GM12878 (cell line): ENCODE measurements at regions not wholly inside any gene's neighbourhood (a gene's known extent, or its start where the extent isn't known, plus 50 kb on each side); places are given as distances from the start of the nearest gene placed in this dataset.

Source experiments
- ATAC-seq: fragments of 200-7000 bp; cut with Tn5 transposase; 3 replicates; pipeline ENCODE4 v1.9.1; 2020; ENCODE audit warnings: mild to moderate bottlenecking, moderate library complexity
- BruUV-seq: library from RNA; stranded (reverse); fragments of 400-500 nt; replicated peaks from 2 replicates; lab custom pipeline; 2021; lab: Mats Ljungman, UMichigan
- CTCF ChIA-PET: fragments of 300-600 bp; sonication (Branson Sonifier 250); formaldehyde crosslinking; extraction: SDS; loops from one replicate; lab custom pipeline; 2021; ENCODE audit warnings: inconsistent platforms; lab: Yijun Ruan, JAX
- POLR2A ChIA-PET: fragments of 350-600 bp; formaldehyde crosslinking; extraction: SDS; loops from one replicate; lab custom pipeline; 2021; ENCODE audit warnings: inconsistent platforms; lab: Charles Lee
- RAD21 ChIA-PET: fragments of 300-600 bp; sonication (Branson Sonifier 250); formaldehyde crosslinking; loops from one replicate; lab custom pipeline; 2023; ENCODE audit warnings: antibody characterized with exemption; ENCODE audit not compliant: unreplicated experiment; lab: Charles Lee
- SMC1A ChIA-PET: fragments of 300-600 bp; sonication (Branson Sonifier 250); formaldehyde crosslinking; loops from one replicate; lab custom pipeline; 2023; ENCODE audit not compliant: unreplicated experiment, uncharacterized antibody; lab: Charles Lee
- DNase-seq: peaks from one replicate; pipeline ENCODE4 v3.0.0-alpha.2; 2011; ENCODE audit warnings: low read depth, low spot score
- FAIRE-seq: peaks from 3 replicates; lab custom pipeline; 2011; peaks lifted over from hg19 to GRCh38; lab: Jason Lieb, UNC
- H2AFZ ChIP-seq: 2 replicates; pipeline ENCODE4 v1.6.0; 2011; ENCODE audit warnings: low read depth, low read length, control low read depth; ENCODE audit not compliant: control insufficient read depth
- H3K27ac ChIP-seq: 2 replicates; pipeline ENCODE4 v1.5.1; 2011; ENCODE audit warnings: control low read depth; ENCODE audit not compliant: control insufficient read depth, insufficient read depth
- H3K27me3 ChIP-seq, 2 experiments: replicated peaks in 1 of 2; 2 replicates each; pipeline versions ENCODE4 v1.6.0 to v1.6.1; 2011; ENCODE audit warnings: low read length in 1 of 2; ENCODE audit not compliant: control insufficient read depth in 2 of 2, insufficient read depth in 2 of 2
- H3K36me3 ChIP-seq, 2 experiments: 2 replicates each; pipeline ENCODE4 v1.5.1; 2011; ENCODE audit warnings: low read length in 1 of 2; ENCODE audit not compliant: control insufficient read depth in 2 of 2, insufficient read depth in 2 of 2
- H3K4me1 ChIP-seq: 2 replicates; pipeline ENCODE4 v1.6.1; 2011; ENCODE audit warnings: mild to moderate bottlenecking, low read length, moderate library complexity, mixed read lengths; ENCODE audit not compliant: control insufficient read depth, insufficient read depth
- H3K4me2 ChIP-seq: 2 replicates; pipeline ENCODE4 v1.6.0; 2011; ENCODE audit warnings: control low read depth; ENCODE audit not compliant: control insufficient read depth, insufficient read depth
- H3K4me3 ChIP-seq: fragments of 200-600 bp; sonication (generic); 2 replicates; pipeline ENCODE4 v1.5.1; 2016
- H3K79me2 ChIP-seq: 2 replicates; pipeline ENCODE4 v1.6.0; 2011; ENCODE audit warnings: low read length; ENCODE audit not compliant: control insufficient read depth, insufficient read depth
- H3K9ac ChIP-seq: 2 replicates; pipeline ENCODE4 v1.8.0; 2011; ENCODE audit warnings: low read length, control low read depth, mixed read lengths; ENCODE audit not compliant: control insufficient read depth, insufficient read depth
- H3K9me3 ChIP-seq: replicated peaks from 3 replicates; pipeline ENCODE4 v1.5.1; 2011; ENCODE audit warnings: mild to moderate bottlenecking, low read length; ENCODE audit not compliant: control insufficient read depth, insufficient read depth
- H4K20me1 ChIP-seq: 2 replicates; pipeline ENCODE4 v1.6.0; 2011; ENCODE audit not compliant: control insufficient read depth, insufficient read depth
- ASH2L ChIP-seq: fragments of 300-600, 200-600 bp; sonication (generic); IDR thresholded peaks from 2 replicates; pipeline ENCODE4 v1.6.1; 2017; ENCODE audit warnings: low read depth, mild to moderate bottlenecking, borderline replicate concordance
- BMI1 ChIP-seq: fragments of 450-650 bp; IDR thresholded peaks from 2 replicates; pipeline ENCODE4 v1.6.1; 2016; ENCODE audit warnings: mild to moderate bottlenecking, moderate library complexity, borderline replicate concordance
- CREB1 ChIP-seq: IDR thresholded peaks from 2 replicates; pipeline ENCODE4 v1.6.1; 2012; ENCODE audit warnings: low read depth, mild to moderate bottlenecking, inconsistent platforms
- EP300 ChIP-seq, 2 experiments: fragments of 150-350 bp in 1 of 2; IDR thresholded peaks; 2 replicates each; pipeline ENCODE4 v1.6.1; 2011 to 2012; ENCODE audit warnings: low read depth in 2 of 2, low read length in 2 of 2, borderline replicate concordance in 1 of 2, improper control_type of control experiment in 1 of 2, inconsistent platforms in 1 of 2; ENCODE audit not compliant: control insufficient read depth in 1 of 2
- ESRRA ChIP-seq: IDR thresholded peaks from 2 replicates; pipeline ENCODE4 v1.6.1; 2012; ENCODE audit warnings: mild to moderate bottlenecking, low read length, improper control_type of control experiment
- GATAD2B ChIP-seq: fragments of 450-650 bp; conservative IDR thresholded peaks from 2 replicates; pipeline ENCODE4 v1.6.1; 2017; ENCODE audit warnings: low read depth, mild to moderate bottlenecking, moderate library complexity
- MTA2 ChIP-seq: fragments of 450-650 bp; IDR thresholded peaks from 2 replicates; pipeline ENCODE4 v1.6.1; 2016; ENCODE audit warnings: low read depth, mild to moderate bottlenecking, moderate library complexity
- MTA3 ChIP-seq: IDR thresholded peaks from 2 replicates; pipeline ENCODE4 v1.6.1; 2012; ENCODE audit warnings: low read length, inconsistent platforms, borderline replicate concordance
- NFYA ChIP-seq: IDR thresholded peaks from 2 replicates; pipeline ENCODE4 v1.6.1; 2011; ENCODE audit warnings: low read depth, mild to moderate bottlenecking, low read length, improper control_type of control experiment, borderline replicate concordance
- NFYB ChIP-seq: IDR thresholded peaks from 2 replicates; pipeline ENCODE4 v1.6.1; 2011; ENCODE audit warnings: low read depth, mild to moderate bottlenecking, low read length, improper control_type of control experiment, moderate library complexity; ENCODE audit not compliant: insufficient read depth
- PKNOX1 ChIP-seq: fragments of 450-650 bp; IDR thresholded peaks from 2 replicates; pipeline ENCODE4 v1.6.1; 2016; ENCODE audit warnings: mild to moderate bottlenecking
- PRDM15 ChIP-seq: fragments of 450-650 bp; formaldehyde crosslinking; IDR thresholded peaks from 2 replicates; pipeline ENCODE4 v1.4.0; 2020; ENCODE audit warnings: mild to moderate bottlenecking, moderate library complexity
- STAT3 ChIP-seq: IDR thresholded peaks from 2 replicates; pipeline ENCODE4 v1.6.1; 2011; ENCODE audit warnings: low read depth, low read length, improper control_type of control experiment
- SUPT20H ChIP-seq: IDR thresholded peaks from 2 replicates; pipeline ENCODE4 v1.6.1; 2011; ENCODE audit warnings: low read depth, mild to moderate bottlenecking, low read length, moderate library complexity, borderline replicate concordance; ENCODE audit not compliant: control insufficient read depth
- TAF1 ChIP-seq: IDR thresholded peaks from 2 replicates; pipeline ENCODE4 v1.6.1; 2011; ENCODE audit warnings: mild to moderate bottlenecking, low read depth, low read length, borderline replicate concordance
- YBX1 ChIP-seq: fragments of 450-650 bp; IDR thresholded peaks from 2 replicates; pipeline ENCODE4 v1.6.1; 2016; ENCODE audit warnings: antibody characterized with exemption
- ZBTB11 ChIP-seq: fragments of 450-650 bp; formaldehyde crosslinking; IDR thresholded peaks from 2 replicates; pipeline ENCODE4 v1.5.0; 2022; ENCODE audit warnings: mild to moderate bottlenecking, missing genetic modification characterization
- WGBS: methylation state at CpG from one replicate; pipeline ENCODE4 v1.1.6; 2016; ENCODE audit warnings: low lambda C conversion rate; ENCODE audit not compliant: insufficient replicate concordance, insufficient coverage; ENCODE audit errors: missing lambda C conversion rate; 5-methylcytosine and 5-hydroxymethylcytosine counted together
- in situ Hi-C: fragments of 300-500 bp; cut with MboI; formaldehyde crosslinking; loops from 9 replicates; pipeline ENCODE4 v1.14.3; 2018; ENCODE audit warnings: mixed read lengths
- intact Hi-C: fragments of 100-400 bp; cut with micrococcal nuclease; formaldehyde crosslinking; loops from one replicate; pipeline ENCODE4 v1.14.2; 2022; ENCODE audit not compliant: unreplicated experiment

GRCh38 chr5:4420177-4420576 lies 720.0 kb upstream of the ADAMTS16 start:
- no TSS peak for BruUV-seq
- Histone ChIP-seq H3K27ac (no peak overlapping the region), H3K27me3 (no peaks in the 10 kb centered on the region), H3K9me3 (no peaks in the 10 kb centered on the region), H3K4me3 (no peak overlapping the region), H3K36me3 (no peaks in the 10 kb centered on the region), H2AFZ (no peak overlapping the region), H3K9ac (no peak overlapping the region), H3K4me1 (no peaks in the 10 kb centered on the region), H4K20me1 (no peaks in the 10 kb centered on the region), H3K4me2 (no peak overlapping the region), H3K79me2 (no peaks in the 10 kb centered on the region)
- ChIA-PET POLR2A (no interaction called here), SMC1A (no interaction called here), CTCF (no interaction called here), RAD21 (no interaction called here)
- DNase-seq (no peak), FAIRE-seq (no peak), ATAC-seq (no peak)
- TF ChIP-seq MTA2 (no peak), ZBTB11 (CRISPR knock-in tag) (no peak), NFYB (no peak), ASH2L (no peak), BMI1 (no peak), YBX1 (no peak), NFYA (no peak), SUPT20H (no peak), GATAD2B (no peak), PKNOX1 (no peak), ESRRA (no peak), MTA3 (no peak), PRDM15 (CRISPR knock-in tag) (no peak), TAF1 (no peak), STAT3 (no peak), EP300 (IDR thresholded peaks at IDR 0.05; ENCODE audit: borderline replicate concordance in 1 of 2, control insufficient read depth in 1 of 2, low read depth in 2 of 2, low read length in 2 of 2) (no peak), CREB1 (no peak)
- in situ Hi-C loops (no loop called here), intact Hi-C loops (no loop called here)
- whole genome bisulfite sequencing: 73% methylated on average over 3 of the region's 3 CpGs
